Activated CD4-positive, alpha-beta memory T cell treated with anti-CD3 and anti-CD28 coated beads, Interleukin-2, amount 10 ng/mL, durations not matched to agents 7 days and 5 days (primary cell): ENCODE measurements at regions not wholly inside any gene's neighbourhood (a gene's known extent, or its start where the extent isn't known, plus 50 kb on each side); places are given as distances from the start of the nearest gene placed in this dataset.
"Not testable (repeated sequence)": the region's sequence is repeated elsewhere in the genome, so short reads cannot be mapped to it uniquely, and the experiment has no call there.

Source experiments
- CTCF ChIA-PET: fragments of 350-600 bp; sonication (Branson Sonifier 250); formaldehyde crosslinking; loops from one replicate; lab custom pipeline; 2021; ENCODE audit warnings: antibody characterized with exemption, inconsistent platforms; lab: Charles Lee
- POLR2A ChIA-PET: fragments of 350-600 bp; sonication (Branson Sonifier 250); formaldehyde crosslinking; loops from one replicate; lab custom pipeline; 2021; ENCODE audit warnings: antibody characterized with exemption; lab: Charles Lee
- DNase-seq: peaks from one replicate; pipeline ENCODE4 v3.0.0-alpha.2; 2020
- H3K27ac Mint-ChIP-seq: one replicate; pipeline ENCODE4 v1.8.0; 2021; ENCODE audit warnings: mild to moderate bottlenecking, mixed read lengths
- H3K27me3 Mint-ChIP-seq: one replicate; pipeline ENCODE4 v1.8.0; 2021; ENCODE audit warnings: mixed read lengths
- H3K36me3 Mint-ChIP-seq: one replicate; pipeline ENCODE4 v1.8.0; 2021; ENCODE audit warnings: low read depth, mixed read lengths
- H3K4me1 Mint-ChIP-seq: one replicate; pipeline ENCODE4 v1.8.0; 2021; ENCODE audit warnings: mixed read lengths
- H3K4me3 Mint-ChIP-seq: one replicate; pipeline ENCODE4 v1.8.0; 2021; ENCODE audit warnings: mild to moderate bottlenecking, mixed read lengths
- H3K9me3 Mint-ChIP-seq: one replicate; pipeline ENCODE4 v1.8.0; 2021; ENCODE audit warnings: mixed read lengths

- peaks cover 34% of the 10 kb centered on the region for H3K9me3 Mint-ChIP-seq
- peaks cover 4% of the 10 kb centered on the region for H3K36me3 Mint-ChIP-seq
- no peak for DNase-seq
- POLR2A ChIA-PET: no interaction called here
- no peak overlapping the region for H3K27ac Mint-ChIP-seq
- H3K27me3 Mint-ChIP-seq: no peaks in the 10 kb centered on the region
- no peak overlapping the region for H3K4me3 Mint-ChIP-seq
- H3K4me1 Mint-ChIP-seq: no peaks in the 10 kb centered on the region
- CTCF ChIA-PET: no interaction called here
Measured at GRCh38 chr16:34743115-34743514, 1283.7 kb downstream of the TP53TG3F start.

- no peak for DNase-seq
- no peak overlapping the region for H3K27ac Mint-ChIP-seq
- no peaks in the 10 kb centered on the region for H3K27me3 Mint-ChIP-seq
- no peaks in the 10 kb centered on the region for H3K4me1 Mint-ChIP-seq
- peaks cover 64% of the 10 kb centered on the region for H3K9me3 Mint-ChIP-seq
- ChIA-PET POLR2A (no interaction called here), CTCF (no interaction called here)
- H3K4me3 Mint-ChIP-seq: no peak overlapping the region
- H3K36me3 Mint-ChIP-seq: peaks cover 24% of the 10 kb centered on the region
Measured at GRCh38 chr16:34758835-34759234, 1299.4 kb downstream of the TP53TG3F start.

GRCh38 chr16:34791835-34792234 is 1332.4 kb downstream of the TP53TG3F start:
- H3K4me1 Mint-ChIP-seq, POLR2A ChIA-PET, CTCF ChIA-PET, H3K4me3 Mint-ChIP-seq, H3K27me3 Mint-ChIP-seq, H3K27ac Mint-ChIP-seq, DNase-seq, H3K36me3 Mint-ChIP-seq: not testable (repeated sequence)
- H3K9me3 Mint-ChIP-seq: peaks cover 30% of the 10 kb centered on the region

- Mint-ChIP-seq H3K27me3 (no peaks in the 10 kb centered on the region), H3K27ac (no peak overlapping the region), H3K4me1 (no peaks in the 10 kb centered on the region), H3K9me3 (peaks cover 10% of the 10 kb centered on the region), H3K4me3 (no peak overlapping the region), H3K36me3 (no peaks in the 10 kb centered on the region)
- ChIA-PET POLR2A (no interaction called here), CTCF (no interaction called here)
- DNase-seq: no peak
Measured at GRCh38 chr16:34801875-34802274, 1342.5 kb downstream of the TP53TG3F start.

- Mint-ChIP-seq H3K27me3 (no peaks in the 10 kb centered on the region), H3K36me3 (no peaks in the 10 kb centered on the region), H3K9me3 (peaks cover 9% of the 10 kb centered on the region), H3K27ac (no peak overlapping the region), H3K4me1 (no peaks in the 10 kb centered on the region), H3K4me3 (no peak overlapping the region)
- POLR2A ChIA-PET: no interaction called here
- CTCF ChIA-PET: no interaction called here
- no peak for DNase-seq
Measured at GRCh38 chr16:34802396-34802795, 1343.0 kb downstream of the TP53TG3F start.

GRCh38 chr16:34802848-34803599 is 1343.6 kb downstream of the TP53TG3F start:
- Mint-ChIP-seq H3K4me1 (no peaks in the 10 kb centered on the region), H3K4me3 (no peak overlapping the region), H3K36me3 (no peaks in the 10 kb centered on the region), H3K27me3 (no peaks in the 10 kb centered on the region), H3K27ac (no peak overlapping the region), H3K9me3 (peaks cover 9% of the 10 kb centered on the region)
- no peak for DNase-seq
- POLR2A ChIA-PET: no interaction called here
- CTCF ChIA-PET: no interaction called here

GRCh38 chr16:34803683-34804416 is 1344.4 kb downstream of the TP53TG3F start:
- no peaks in the 10 kb centered on the region for H3K27me3 Mint-ChIP-seq
- no peaks in the 10 kb centered on the region for H3K4me1 Mint-ChIP-seq
- H3K27ac Mint-ChIP-seq: no peak overlapping the region
- peaks cover 8% of the 10 kb centered on the region for H3K9me3 Mint-ChIP-seq
- no peaks in the 10 kb centered on the region for H3K36me3 Mint-ChIP-seq
- H3K4me3 Mint-ChIP-seq: no peak overlapping the region
- ChIA-PET POLR2A (no interaction called here), CTCF (no interaction called here)
- DNase-seq: no peak

- CTCF ChIA-PET: not testable (repeated sequence)
Measured at GRCh38 chr16:34806992-34807644, 1347.7 kb downstream of the TP53TG3F start.

GRCh38 chr16:34807844-34808243 is 1348.4 kb downstream of the TP53TG3F start:
- DNase-seq, H3K4me3 Mint-ChIP-seq, H3K9me3 Mint-ChIP-seq, H3K4me1 Mint-ChIP-seq, CTCF ChIA-PET, H3K27ac Mint-ChIP-seq, POLR2A ChIA-PET, H3K36me3 Mint-ChIP-seq, H3K27me3 Mint-ChIP-seq: not testable (repeated sequence)

More at GRCh38 chr16:34806992-34807644, 1347.7 kb downstream of the TP53TG3F start:
- H3K9me3 Mint-ChIP-seq, POLR2A ChIA-PET, H3K36me3 Mint-ChIP-seq, DNase-seq, H3K27ac Mint-ChIP-seq, H3K4me1 Mint-ChIP-seq, H3K4me3 Mint-ChIP-seq, H3K27me3 Mint-ChIP-seq: not testable (repeated sequence)

GRCh38 chr16:34808530-34808929 is 1349.1 kb downstream of the TP53TG3F start:
- H3K4me3 Mint-ChIP-seq, POLR2A ChIA-PET, H3K27me3 Mint-ChIP-seq, H3K4me1 Mint-ChIP-seq, H3K36me3 Mint-ChIP-seq, DNase-seq, H3K27ac Mint-ChIP-seq, CTCF ChIA-PET: not testable (repeated sequence)
- peaks cover 11% of the 10 kb centered on the region for H3K9me3 Mint-ChIP-seq
